HL-60 (cell line): ENCODE measurements at regions not wholly inside any gene's neighbourhood (a gene's known extent, or its start where the extent isn't known, plus 50 kb on each side); places are given as distances from the start of the nearest gene placed in this dataset.

Experiments
- DNase-seq, 2 experiments: peaks; one replicate each; pipeline ENCODE4 v3.0.0-alpha.2; 2010 to 2020; ENCODE audit warnings: low read depth in 1 of 2, low spot score in 1 of 2
- H3K27ac ChIP-seq: fragments of 250-450 bp; sonication (Bioruptor Pico); replicated peaks from 2 replicates; pipeline ENCODE4 v1.5.1; 2020; ENCODE audit warnings: mild to moderate bottlenecking, moderate library complexity
- H3K27me3 ChIP-seq: fragments of 250-450 bp; sonication (Bioruptor Pico); 2 replicates; pipeline ENCODE4 v1.5.1; 2021; ENCODE audit warnings: mild to moderate bottlenecking, moderate library complexity; ENCODE audit not compliant: insufficient read depth, poor library complexity, severe bottlenecking
- H3K4me3 ChIP-seq: replicated peaks from 2 replicates; pipeline ENCODE4 v1.5.1; 2011; ENCODE audit warnings: mild to moderate bottlenecking, control low read depth, low read length; ENCODE audit not compliant: insufficient read depth
- CTCF ChIP-seq: IDR thresholded peaks from one replicate; pipeline ENCODE4 v1.5.1; 2011; ENCODE audit warnings: low read length, control low read depth, inconsistent platforms; ENCODE audit not compliant: insufficient read depth
- GABPA ChIP-seq: IDR thresholded peaks from 2 replicates; pipeline ENCODE4 v1.6.1; 2012; ENCODE audit warnings: low read depth
- POLR2AphosphoS5 ChIP-seq: IDR thresholded peaks from 2 replicates; pipeline ENCODE4 v1.6.1; 2012; ENCODE audit warnings: low read depth
- SPI1 ChIP-seq: IDR thresholded peaks from 2 replicates; pipeline ENCODE4 v1.6.1; 2012; ENCODE audit warnings: low read depth, mild to moderate bottlenecking, borderline replicate concordance
- TF ChIP-seq, protein P1 (sequence below): IDR thresholded peaks from 2 replicates; pipeline ENCODE4 v1.6.1; 2012; ENCODE audit warnings: low read depth; ENCODE audit not compliant: insufficient replicate concordance

DNA sequence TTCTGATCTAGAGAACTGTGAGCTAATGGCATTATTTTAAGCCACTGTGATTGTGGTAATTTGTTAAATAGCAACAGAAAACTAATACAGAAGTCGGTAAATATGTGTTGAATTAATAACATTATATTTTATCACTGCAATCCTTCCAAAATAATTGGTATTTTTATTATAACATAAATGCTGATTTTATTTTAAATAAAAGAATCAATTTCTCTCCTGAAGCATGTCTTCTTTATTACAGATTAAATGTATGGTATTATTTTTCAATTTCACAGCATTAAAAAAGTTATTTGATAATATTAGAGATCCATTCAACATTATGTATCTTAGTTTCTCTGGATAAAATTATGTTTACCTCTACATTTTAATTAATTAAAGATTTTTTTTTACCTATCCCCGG is 165.5 kb upstream of the EDIL3 start:
- TF ChIP-seq SPI1: no peak
- no peak for TF ChIP-seq GABPA
- TF ChIP-seq CTCF: no peak
- TF ChIP-seq, protein P1, sequence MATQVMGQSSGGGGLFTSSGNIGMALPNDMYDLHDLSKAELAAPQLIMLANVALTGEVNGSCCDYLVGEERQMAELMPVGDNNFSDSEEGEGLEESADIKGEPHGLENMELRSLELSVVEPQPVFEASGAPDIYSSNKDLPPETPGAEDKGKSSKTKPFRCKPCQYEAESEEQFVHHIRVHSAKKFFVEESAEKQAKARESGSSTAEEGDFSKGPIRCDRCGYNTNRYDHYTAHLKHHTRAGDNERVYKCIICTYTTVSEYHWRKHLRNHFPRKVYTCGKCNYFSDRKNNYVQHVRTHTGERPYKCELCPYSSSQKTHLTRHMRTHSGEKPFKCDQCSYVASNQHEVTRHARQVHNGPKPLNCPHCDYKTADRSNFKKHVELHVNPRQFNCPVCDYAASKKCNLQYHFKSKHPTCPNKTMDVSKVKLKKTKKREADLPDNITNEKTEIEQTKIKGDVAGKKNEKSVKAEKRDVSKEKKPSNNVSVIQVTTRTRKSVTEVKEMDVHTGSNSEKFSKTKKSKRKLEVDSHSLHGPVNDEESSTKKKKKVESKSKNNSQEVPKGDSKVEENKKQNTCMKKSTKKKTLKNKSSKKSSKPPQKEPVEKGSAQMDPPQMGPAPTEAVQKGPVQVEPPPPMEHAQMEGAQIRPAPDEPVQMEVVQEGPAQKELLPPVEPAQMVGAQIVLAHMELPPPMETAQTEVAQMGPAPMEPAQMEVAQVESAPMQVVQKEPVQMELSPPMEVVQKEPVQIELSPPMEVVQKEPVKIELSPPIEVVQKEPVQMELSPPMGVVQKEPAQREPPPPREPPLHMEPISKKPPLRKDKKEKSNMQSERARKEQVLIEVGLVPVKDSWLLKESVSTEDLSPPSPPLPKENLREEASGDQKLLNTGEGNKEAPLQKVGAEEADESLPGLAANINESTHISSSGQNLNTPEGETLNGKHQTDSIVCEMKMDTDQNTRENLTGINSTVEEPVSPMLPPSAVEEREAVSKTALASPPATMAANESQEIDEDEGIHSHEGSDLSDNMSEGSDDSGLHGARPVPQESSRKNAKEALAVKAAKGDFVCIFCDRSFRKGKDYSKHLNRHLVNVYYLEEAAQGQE: no peak
- TF ChIP-seq POLR2AphosphoS5: no peak
- Histone ChIP-seq H3K4me3 (no peak overlapping the region), H3K27me3 (no peaks in the 10 kb centered on the region), H3K27ac (no peak overlapping the region)
- no peak for DNase-seq

- Histone ChIP-seq H3K4me3 (no peak overlapping the region), H3K27ac (no peak overlapping the region), H3K27me3 (no peaks in the 10 kb centered on the region)
- TF ChIP-seq SPI1 (no peak), CTCF (no peak)
- no peak for DNase-seq
Observed at GRCh38 chr5:84549054-84549453, 164.4 kb upstream of the EDIL3 start.

- TF ChIP-seq POLR2AphosphoS5 (no peak), CTCF (no peak), GABPA (no peak), SPI1 (no peak)
- TF ChIP-seq, protein P1: no peak
- Histone ChIP-seq H3K27me3 (no peaks in the 10 kb centered on the region), H3K4me3 (no peak overlapping the region), H3K27ac (no peak overlapping the region)
- no peak for DNase-seq
Observed at GRCh38 chr5:84546686-84547085, 162.0 kb upstream of the EDIL3 start.

DNA sequence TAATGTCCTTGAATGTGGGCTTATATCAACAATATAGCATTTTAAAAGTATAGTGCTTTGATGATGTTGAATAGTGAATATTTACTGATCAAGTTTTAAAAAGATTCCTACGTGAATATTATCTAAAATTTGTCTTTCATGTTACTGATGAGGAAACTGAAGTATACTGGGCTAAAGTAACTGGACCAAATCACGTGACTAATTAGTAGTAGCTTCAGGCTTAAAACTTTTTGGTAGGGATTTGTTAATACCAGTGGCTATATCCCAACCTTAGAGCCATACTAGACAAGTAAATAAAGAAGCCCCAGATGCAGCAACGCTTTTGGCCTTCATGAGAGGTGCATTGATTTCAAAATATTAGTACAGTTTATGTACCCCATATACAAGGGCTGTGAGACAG is 152.1 kb upstream of the EDIL3 start:
- Histone ChIP-seq H3K27ac (no peak overlapping the region), H3K4me3 (no peak overlapping the region), H3K27me3 (no peaks in the 10 kb centered on the region)
- no peak for TF ChIP-seq SPI1
- TF ChIP-seq GABPA: no peak
- TF ChIP-seq, protein P1: no peak
- no peak for TF ChIP-seq CTCF
- no peak for TF ChIP-seq POLR2AphosphoS5
- no peak for DNase-seq
